ENCODE measurements at regions not wholly inside any gene's neighbourhood (a gene's known extent, or its start where the extent isn't known, plus 50 kb on each side); places are given as distances from the start of the nearest gene placed in this dataset.
"Not testable (repeated sequence)": the region's sequence is repeated elsewhere in the genome, so short reads cannot be mapped to it uniquely, and the experiment has no call there.

- no peaks in the 10 kb centered on the region for H3K36me3 ChIP-seq (ENCODE audit: control insufficient read depth in 1 of 2, insufficient read depth in 2 of 2, low read length in 2 of 2)
- no peaks in the 10 kb centered on the region for H3K4me1 ChIP-seq (ENCODE audit: control insufficient read depth in 1 of 2, insufficient read depth in 2 of 2, low read length in 2 of 2)
- H3K27me3 ChIP-seq (ENCODE audit: control insufficient read depth in 1 of 2, insufficient read depth in 2 of 2, low read length in 2 of 2), result no peaks in the 10 kb centered on the region
- no peak overlapping the region for H3K27ac ChIP-seq (ENCODE audit: low read depth, low read length)
- H3K4me3 ChIP-seq (ENCODE audit: low read depth in 1 of 2, low read length in 2 of 2), result no peak overlapping the region
- H3K9ac ChIP-seq (ENCODE audit: low read depth in 1 of 2, low read length in 2 of 2), result no peak overlapping the region
- no peaks in the 10 kb centered on the region for H3K9me3 ChIP-seq (ENCODE audit: control insufficient read depth in 1 of 2, low read length in 2 of 2)
Observed at GRCh38 chr3:175957427-175957826, 1098.3 kb downstream of the NAALADL2 start.

GRCh38 chr3:175956964-175957363, 1097.8 kb downstream of the NAALADL2 start:
- Histone ChIP-seq H3K36me3 (ENCODE audit: control insufficient read depth in 1 of 2, insufficient read depth in 2 of 2, low read length in 2 of 2) (no peaks in the 10 kb centered on the region), H3K9me3 (ENCODE audit: control insufficient read depth in 1 of 2, low read length in 2 of 2) (no peaks in the 10 kb centered on the region), H3K4me1 (ENCODE audit: control insufficient read depth in 1 of 2, insufficient read depth in 2 of 2, low read length in 2 of 2) (no peaks in the 10 kb centered on the region), H3K9ac (ENCODE audit: low read depth in 1 of 2, low read length in 2 of 2) (no peak overlapping the region), H3K27me3 (ENCODE audit: control insufficient read depth in 1 of 2, insufficient read depth in 2 of 2, low read length in 2 of 2) (no peaks in the 10 kb centered on the region), H3K4me3 (ENCODE audit: low read depth in 1 of 2, low read length in 2 of 2) (no peak overlapping the region), H3K27ac (ENCODE audit: low read depth, low read length) (no peak overlapping the region)

- Histone ChIP-seq H3K27me3 (ENCODE audit: control insufficient read depth in 1 of 2, insufficient read depth in 2 of 2, low read length in 2 of 2) (no peaks in the 10 kb centered on the region), H3K9me3 (ENCODE audit: control insufficient read depth in 1 of 2, low read length in 2 of 2) (no peaks in the 10 kb centered on the region), H3K4me1 (ENCODE audit: control insufficient read depth in 1 of 2, insufficient read depth in 2 of 2, low read length in 2 of 2) (no peaks in the 10 kb centered on the region), H3K36me3 (ENCODE audit: control insufficient read depth in 1 of 2, insufficient read depth in 2 of 2, low read length in 2 of 2) (no peaks in the 10 kb centered on the region), H3K27ac (ENCODE audit: low read depth, low read length) (no peak overlapping the region), H3K4me3 (ENCODE audit: low read depth in 1 of 2, low read length in 2 of 2) (no peak overlapping the region), H3K9ac (ENCODE audit: low read depth in 1 of 2, low read length in 2 of 2) (no peak overlapping the region)
Observed at GRCh38 chr3:175951047-175951694, 1092.0 kb downstream of the NAALADL2 start.

DNA sequence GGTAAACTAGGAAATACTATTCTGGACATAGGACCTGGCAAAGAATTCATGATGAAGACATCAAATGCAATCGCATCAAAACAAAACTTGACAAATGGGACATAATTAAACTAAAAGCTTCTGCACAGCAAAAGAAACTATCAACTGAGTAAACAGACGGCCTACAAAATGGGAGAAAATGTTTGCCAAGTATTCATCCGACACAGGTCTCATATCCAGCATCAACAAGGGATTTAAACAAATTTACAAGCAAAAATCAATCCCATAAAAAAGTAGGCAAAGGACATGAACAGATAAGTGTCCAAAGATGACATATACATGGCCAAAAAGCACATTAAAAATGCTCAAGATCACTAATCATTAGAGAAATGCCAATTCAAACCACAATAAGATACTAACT, 1088.9 kb downstream of the NAALADL2 start:
- no peaks in the 10 kb centered on the region for H3K4me1 ChIP-seq (ENCODE audit: control insufficient read depth in 1 of 2, insufficient read depth in 2 of 2, low read length in 2 of 2)

GRCh38 chr3:175941352-175941751, 1082.2 kb downstream of the NAALADL2 start:
- H3K9me3 ChIP-seq (ENCODE audit: control insufficient read depth in 1 of 2, low read length in 2 of 2), result peaks cover 3 to 10% of the 10 kb centered on the region in 2 donors
- no peaks in the 10 kb centered on the region for H3K36me3 ChIP-seq (ENCODE audit: control insufficient read depth in 1 of 2, insufficient read depth in 2 of 2, low read length in 2 of 2)
- H3K27ac ChIP-seq (ENCODE audit: low read depth, low read length), result no peak overlapping the region
- no peaks in the 10 kb centered on the region for H3K4me1 ChIP-seq (ENCODE audit: control insufficient read depth in 1 of 2, insufficient read depth in 2 of 2, low read length in 2 of 2)
- H3K27me3 ChIP-seq (ENCODE audit: control insufficient read depth in 1 of 2, insufficient read depth in 2 of 2, low read length in 2 of 2), result no peaks in the 10 kb centered on the region
- no peak overlapping the region for H3K9ac ChIP-seq (ENCODE audit: low read depth in 1 of 2, low read length in 2 of 2)
- H3K4me3 ChIP-seq (ENCODE audit: low read depth in 1 of 2, low read length in 2 of 2), result no peak overlapping the region

More for the DNA sequence above, 1088.9 kb downstream of the NAALADL2 start:
- Histone ChIP-seq H3K9ac (ENCODE audit: low read depth in 1 of 2, low read length in 2 of 2) (no peak overlapping the region), H3K36me3 (ENCODE audit: control insufficient read depth in 1 of 2, insufficient read depth in 2 of 2, low read length in 2 of 2) (no peaks in the 10 kb centered on the region), H3K9me3 (ENCODE audit: control insufficient read depth in 1 of 2, low read length in 2 of 2) (peaks cover 0 to 4% of the 10 kb centered on the region in 2 donors), H3K4me3 (ENCODE audit: low read depth in 1 of 2, low read length in 2 of 2) (no peak overlapping the region), H3K27me3 (ENCODE audit: control insufficient read depth in 1 of 2, insufficient read depth in 2 of 2, low read length in 2 of 2) (no peaks in the 10 kb centered on the region), H3K27ac (ENCODE audit: low read depth, low read length) (no peak overlapping the region)

GRCh38 chr3:175940881-175941280, 1081.7 kb downstream of the NAALADL2 start:
- no peaks in the 10 kb centered on the region for H3K27me3 ChIP-seq (ENCODE audit: control insufficient read depth in 1 of 2, insufficient read depth in 2 of 2, low read length in 2 of 2)
- H3K36me3 ChIP-seq (ENCODE audit: control insufficient read depth in 1 of 2, insufficient read depth in 2 of 2, low read length in 2 of 2), result no peaks in the 10 kb centered on the region
- no peak overlapping the region for H3K4me3 ChIP-seq (ENCODE audit: low read depth in 1 of 2, low read length in 2 of 2)
- no peaks in the 10 kb centered on the region for H3K4me1 ChIP-seq (ENCODE audit: control insufficient read depth in 1 of 2, insufficient read depth in 2 of 2, low read length in 2 of 2)
- no peak overlapping the region for H3K27ac ChIP-seq (ENCODE audit: low read depth, low read length)
- H3K9me3 ChIP-seq (ENCODE audit: control insufficient read depth in 1 of 2, low read length in 2 of 2), result peaks cover 3 to 14% of the 10 kb centered on the region in 2 donors
- no peak overlapping the region for H3K9ac ChIP-seq (ENCODE audit: low read depth in 1 of 2, low read length in 2 of 2)

GRCh38 chr3:175940243-175940642, 1081.1 kb downstream of the NAALADL2 start:
- Histone ChIP-seq H3K9me3 (ENCODE audit: control insufficient read depth in 1 of 2, low read length in 2 of 2) (peaks cover 3 to 19% of the 10 kb centered on the region in 2 donors), H3K4me1 (ENCODE audit: control insufficient read depth in 1 of 2, insufficient read depth in 2 of 2, low read length in 2 of 2) (no peaks in the 10 kb centered on the region), H3K4me3 (ENCODE audit: low read depth in 1 of 2, low read length in 2 of 2) (no peak overlapping the region), H3K9ac (ENCODE audit: low read depth in 1 of 2, low read length in 2 of 2) (no peak overlapping the region), H3K27ac (ENCODE audit: low read depth, low read length) (no peak overlapping the region), H3K36me3 (ENCODE audit: control insufficient read depth in 1 of 2, insufficient read depth in 2 of 2, low read length in 2 of 2) (no peaks in the 10 kb centered on the region), H3K27me3 (ENCODE audit: control insufficient read depth in 1 of 2, insufficient read depth in 2 of 2, low read length in 2 of 2) (no peaks in the 10 kb centered on the region)

DNA sequence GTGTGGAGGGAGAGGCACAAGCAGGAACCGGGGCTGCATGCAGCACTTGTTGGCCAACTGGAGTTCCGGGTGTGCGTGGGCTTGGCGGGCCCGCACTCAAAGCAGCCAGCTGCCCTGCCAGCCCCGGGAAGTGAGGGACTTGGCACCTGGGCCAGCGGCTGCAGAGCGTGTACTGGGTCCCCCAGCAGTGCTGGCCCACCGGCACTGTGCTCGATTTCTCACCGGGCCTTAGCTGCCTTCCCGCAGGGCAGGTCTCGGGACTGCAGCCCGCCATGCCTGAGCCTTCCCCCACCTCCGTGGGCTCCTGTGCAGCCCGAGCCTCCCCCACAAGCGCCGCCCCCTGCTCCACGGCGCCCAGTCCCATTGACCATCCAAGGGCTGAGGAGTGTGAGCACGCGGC, 1078.2 kb downstream of the NAALADL2 start:
- H3K4me1 ChIP-seq (ENCODE audit: control insufficient read depth in 1 of 2, insufficient read depth in 2 of 2, low read length in 2 of 2); H3K4me3 ChIP-seq (ENCODE audit: low read depth in 1 of 2, low read length in 2 of 2); H3K9ac ChIP-seq (ENCODE audit: low read depth in 1 of 2, low read length in 2 of 2); H3K27me3 ChIP-seq (ENCODE audit: control insufficient read depth in 1 of 2, insufficient read depth in 2 of 2, low read length in 2 of 2); H3K36me3 ChIP-seq (ENCODE audit: control insufficient read depth in 1 of 2, insufficient read depth in 2 of 2, low read length in 2 of 2); H3K27ac ChIP-seq (ENCODE audit: low read depth, low read length): not testable (repeated sequence)
- peaks cover 3 to 18% of the 10 kb centered on the region in 2 donors for H3K9me3 ChIP-seq (ENCODE audit: control insufficient read depth in 1 of 2, low read length in 2 of 2)

- Histone ChIP-seq H3K27me3 (ENCODE audit: control insufficient read depth in 1 of 2, insufficient read depth in 2 of 2, low read length in 2 of 2) (no peaks in the 10 kb centered on the region), H3K27ac (ENCODE audit: low read depth, low read length) (no peak overlapping the region)
Observed at GRCh38 chr3:175932586-175932985, 1073.5 kb downstream of the NAALADL2 start.

GRCh38 chr3:175919133-175919532, 1060.0 kb downstream of the NAALADL2 start:
- no peak overlapping the region for H3K4me3 ChIP-seq (ENCODE audit: low read depth in 1 of 2, low read length in 2 of 2)
- no peaks in the 10 kb centered on the region for H3K36me3 ChIP-seq (ENCODE audit: control insufficient read depth in 1 of 2, insufficient read depth in 2 of 2, low read length in 2 of 2)
- no peak overlapping the region for H3K9ac ChIP-seq (ENCODE audit: low read depth in 1 of 2, low read length in 2 of 2)
- no peaks in the 10 kb centered on the region for H3K4me1 ChIP-seq (ENCODE audit: control insufficient read depth in 1 of 2, insufficient read depth in 2 of 2, low read length in 2 of 2)
- no peak overlapping the region for H3K27ac ChIP-seq (ENCODE audit: low read depth, low read length)
- H3K27me3 ChIP-seq (ENCODE audit: control insufficient read depth in 1 of 2, insufficient read depth in 2 of 2, low read length in 2 of 2), result no peaks in the 10 kb centered on the region
- peaks cover 2 to 8% of the 10 kb centered on the region in 2 donors for H3K9me3 ChIP-seq (ENCODE audit: control insufficient read depth in 1 of 2, low read length in 2 of 2)

More at GRCh38 chr3:175932586-175932985, 1073.5 kb downstream of the NAALADL2 start:
- H3K4me1 ChIP-seq (ENCODE audit: control insufficient read depth in 1 of 2, insufficient read depth in 2 of 2, low read length in 2 of 2), result no peaks in the 10 kb centered on the region
- peaks cover 0 to 11% of the 10 kb centered on the region in 2 donors for H3K9me3 ChIP-seq (ENCODE audit: control insufficient read depth in 1 of 2, low read length in 2 of 2)
- H3K4me3 ChIP-seq (ENCODE audit: low read depth in 1 of 2, low read length in 2 of 2), result no peak overlapping the region
- no peak overlapping the region for H3K9ac ChIP-seq (ENCODE audit: low read depth in 1 of 2, low read length in 2 of 2)
- no peaks in the 10 kb centered on the region for H3K36me3 ChIP-seq (ENCODE audit: control insufficient read depth in 1 of 2, insufficient read depth in 2 of 2, low read length in 2 of 2)

All from duodenal mucosa (tissue), 2 donors.